Astrocyte (in vitro differentiated cells and primary cell): ENCODE measurements at regions not wholly inside any gene's neighbourhood (a gene's known extent, or its start where the extent isn't known, plus 50 kb on each side); places are given as distances from the start of the nearest gene placed in this dataset.

Source experiments
- DNase-seq: peaks from one replicate; pipeline ENCODE4 v3.0.0-alpha.2; 2010; ENCODE audit warnings: low read depth
- FAIRE-seq: peaks from 2 replicates; lab custom pipeline; 2011; peaks lifted over from hg19 to GRCh38; lab: Jason Lieb, UNC
- H2AFZ ChIP-seq: 2 replicates; pipeline ENCODE4 v1.6.0; 2012; ENCODE audit warnings: low read depth, low read length, inconsistent platforms
- H3K27ac ChIP-seq: 2 replicates; pipeline ENCODE4 v1.5.1; 2011; ENCODE audit warnings: low read depth, low read length, inconsistent platforms
- H3K27me3 ChIP-seq: 2 replicates; pipeline ENCODE4 v1.6.0; 2011; ENCODE audit warnings: low read length, inconsistent platforms; ENCODE audit not compliant: insufficient read depth
- H3K36me3 ChIP-seq: 2 replicates; pipeline ENCODE4 v1.5.1; 2011; ENCODE audit warnings: low read length, inconsistent platforms; ENCODE audit not compliant: insufficient read depth
- H3K4me1 ChIP-seq: 2 replicates; pipeline ENCODE4 v1.5.1; 2011; ENCODE audit warnings: low read length, inconsistent platforms; ENCODE audit not compliant: insufficient read depth
- H3K4me2 ChIP-seq: 2 replicates; pipeline ENCODE4 v1.6.0; 2012; ENCODE audit warnings: low read length, inconsistent platforms
- H3K4me3 ChIP-seq: 2 replicates; pipeline ENCODE4 v1.5.1; 2011; ENCODE audit warnings: low read depth, mild to moderate bottlenecking, low read length, inconsistent platforms; ENCODE audit not compliant: insufficient read depth
- H3K79me2 ChIP-seq: 2 replicates; pipeline ENCODE4 v1.6.0; 2012; ENCODE audit warnings: mild to moderate bottlenecking, low read length, inconsistent platforms; ENCODE audit not compliant: insufficient read depth
- H3K9ac ChIP-seq: 2 replicates; pipeline ENCODE4 v1.6.0; 2012; ENCODE audit warnings: mild to moderate bottlenecking, low read length, inconsistent platforms
- H3K9me3 ChIP-seq: 2 replicates; pipeline ENCODE4 v1.5.1; 2012; ENCODE audit warnings: low read depth, mild to moderate bottlenecking, low read length, inconsistent platforms; ENCODE audit not compliant: insufficient read depth
- H4K20me1 ChIP-seq: 2 replicates; pipeline ENCODE4 v1.6.0; 2012; ENCODE audit warnings: low read length, inconsistent platforms; ENCODE audit not compliant: insufficient read depth
- H3K27ac Mint-ChIP-seq: one replicate; pipeline ENCODE4 v1.8.0; 2021; ENCODE audit warnings: mild to moderate bottlenecking, mixed read lengths; ENCODE audit not compliant: unreplicated experiment
- H3K27me3 Mint-ChIP-seq: one replicate; pipeline ENCODE4 v1.8.0; 2021; ENCODE audit warnings: low read depth, mixed read lengths; ENCODE audit not compliant: unreplicated experiment
- H3K36me3 Mint-ChIP-seq: one replicate; pipeline ENCODE4 v1.8.0; 2021; ENCODE audit warnings: low read depth, mixed read lengths; ENCODE audit not compliant: unreplicated experiment
- H3K4me1 Mint-ChIP-seq: one replicate; pipeline ENCODE4 v1.8.0; 2021; ENCODE audit warnings: low read depth, mixed read lengths; ENCODE audit not compliant: unreplicated experiment
- H3K4me3 Mint-ChIP-seq: one replicate; pipeline ENCODE4 v1.8.0; 2021; ENCODE audit warnings: mild to moderate bottlenecking, moderate library complexity, mixed read lengths; ENCODE audit not compliant: unreplicated experiment
- H3K9me3 Mint-ChIP-seq: one replicate; pipeline ENCODE4 v1.8.0; 2021; ENCODE audit warnings: mild to moderate bottlenecking, mixed read lengths; ENCODE audit not compliant: unreplicated experiment
- EZH2 ChIP-seq: IDR thresholded peaks from 2 replicates; pipeline ENCODE4 v1.6.1; 2012; ENCODE audit warnings: mild to moderate bottlenecking, low read length, inconsistent platforms; ENCODE audit not compliant: insufficient read depth
- TF ChIP-seq, protein P1 (sequence below): IDR thresholded peaks from 2 replicates; pipeline ENCODE4 v1.5.1; 2011; ENCODE audit warnings: low read depth, mild to moderate bottlenecking, inconsistent platforms, low read length, moderate library complexity; ENCODE audit not compliant: insufficient read depth

- H3K9me3 Mint-ChIP-seq: no peaks in the 10 kb centered on the region
- no peaks in the 10 kb centered on the region for H3K79me2 ChIP-seq
- no peak overlapping the region for H3K4me3 Mint-ChIP-seq
- DNase-seq: no peak
- no peak overlapping the region for H3K9ac ChIP-seq
- no peaks in the 10 kb centered on the region for H3K36me3 ChIP-seq
- H3K27me3 Mint-ChIP-seq: no peaks in the 10 kb centered on the region
- peak overlapping the region; percentile 63 for H3K27ac Mint-ChIP-seq
- no peaks in the 10 kb centered on the region for H3K4me1 Mint-ChIP-seq
- no peak for FAIRE-seq
- H3K4me2 ChIP-seq: no peak overlapping the region
- H3K27ac ChIP-seq: no peak overlapping the region
- no peaks in the 10 kb centered on the region for H4K20me1 ChIP-seq
- no peaks in the 10 kb centered on the region for H3K9me3 ChIP-seq
- no peaks in the 10 kb centered on the region for H3K4me1 ChIP-seq
- TF ChIP-seq, protein P1, sequence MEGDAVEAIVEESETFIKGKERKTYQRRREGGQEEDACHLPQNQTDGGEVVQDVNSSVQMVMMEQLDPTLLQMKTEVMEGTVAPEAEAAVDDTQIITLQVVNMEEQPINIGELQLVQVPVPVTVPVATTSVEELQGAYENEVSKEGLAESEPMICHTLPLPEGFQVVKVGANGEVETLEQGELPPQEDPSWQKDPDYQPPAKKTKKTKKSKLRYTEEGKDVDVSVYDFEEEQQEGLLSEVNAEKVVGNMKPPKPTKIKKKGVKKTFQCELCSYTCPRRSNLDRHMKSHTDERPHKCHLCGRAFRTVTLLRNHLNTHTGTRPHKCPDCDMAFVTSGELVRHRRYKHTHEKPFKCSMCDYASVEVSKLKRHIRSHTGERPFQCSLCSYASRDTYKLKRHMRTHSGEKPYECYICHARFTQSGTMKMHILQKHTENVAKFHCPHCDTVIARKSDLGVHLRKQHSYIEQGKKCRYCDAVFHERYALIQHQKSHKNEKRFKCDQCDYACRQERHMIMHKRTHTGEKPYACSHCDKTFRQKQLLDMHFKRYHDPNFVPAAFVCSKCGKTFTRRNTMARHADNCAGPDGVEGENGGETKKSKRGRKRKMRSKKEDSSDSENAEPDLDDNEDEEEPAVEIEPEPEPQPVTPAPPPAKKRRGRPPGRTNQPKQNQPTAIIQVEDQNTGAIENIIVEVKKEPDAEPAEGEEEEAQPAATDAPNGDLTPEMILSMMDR: no peak
- TF ChIP-seq EZH2: no peak
- H3K36me3 Mint-ChIP-seq: no peaks in the 10 kb centered on the region
- no peak overlapping the region for H3K4me3 ChIP-seq
- H2AFZ ChIP-seq: no peak overlapping the region
- H3K27me3 ChIP-seq: no peaks in the 10 kb centered on the region
These were observed 2216.6 kb upstream of the WWC1 start for GRCh38 chr5:166074582-166075481.

GRCh38 chr5:166083183-166083959 is 2208.1 kb upstream of the WWC1 start:
- Histone ChIP-seq H3K4me1 (no peaks in the 10 kb centered on the region), H3K79me2 (no peaks in the 10 kb centered on the region), H3K36me3 (no peaks in the 10 kb centered on the region), H3K4me2 (no peak overlapping the region), H3K27me3 (no peaks in the 10 kb centered on the region), H4K20me1 (no peaks in the 10 kb centered on the region), H3K9me3 (no peaks in the 10 kb centered on the region), H3K27ac (no peak overlapping the region), H3K9ac (no peak overlapping the region), H3K4me3 (no peak overlapping the region), H2AFZ (no peak overlapping the region)
- H3K9me3 Mint-ChIP-seq: no peaks in the 10 kb centered on the region
- H3K4me3 Mint-ChIP-seq: no peak overlapping the region
- no peak overlapping the region for H3K27ac Mint-ChIP-seq
- TF ChIP-seq EZH2: no peak
- TF ChIP-seq, protein P1: no peak
- DNase-seq (no peak), FAIRE-seq (no peak)
- no peaks in the 10 kb centered on the region for H3K36me3 Mint-ChIP-seq
- H3K27me3 Mint-ChIP-seq: no peaks in the 10 kb centered on the region
- H3K4me1 Mint-ChIP-seq: no peaks in the 10 kb centered on the region
